Left ventricle myocardium inferior (tissue), 1 donor: ENCODE measurements at regions not wholly inside any gene's neighbourhood (a gene's known extent, or its start where the extent isn't known, plus 50 kb on each side); places are given as distances from the start of the nearest gene placed in this dataset.

Experiments used
- DNase-seq: peaks from one replicate; pipeline ENCODE4 v3.0.0-alpha.2; 2020
- H3K27ac ChIP-seq: fragments of 200-600 bp; replicated peaks from 2 replicates; pipeline ENCODE4 v1.8.0; 2021
- H3K27me3 ChIP-seq: fragments of 200-600 bp; 2 replicates; pipeline ENCODE4 v1.8.0; 2021; ENCODE audit warnings: low read depth
- H3K36me3 ChIP-seq: fragments of 200-600 bp; 2 replicates; pipeline ENCODE4 v1.8.0; 2021
- H3K4me1 ChIP-seq: fragments of 200-600 bp; 2 replicates; pipeline ENCODE4 v1.8.0; 2021
- H3K4me3 ChIP-seq: fragments of 200-600 bp; 2 replicates; pipeline ENCODE4 v1.8.0; 2021; ENCODE audit warnings: mild to moderate bottlenecking, moderate library complexity
- H3K9me3 ChIP-seq: fragments of 200-600 bp; replicated peaks from 2 replicates; pipeline ENCODE4 v1.8.0; 2021
- CTCF ChIP-seq: fragments of 200-600 bp; IDR thresholded peaks from 2 replicates; pipeline ENCODE4 v1.8.0; 2021; ENCODE audit warnings: antibody characterized with exemption, mild to moderate bottlenecking, borderline replicate concordance
- intact Hi-C: fragments of 100-400 bp; cut with micrococcal nuclease; formaldehyde crosslinking; loops from one replicate; pipeline ENCODE4 v1.11.0; 2022
- donor health status: DM: no; HTN: yes; CAD: no; lungs with severe emphysema.

DNA sequence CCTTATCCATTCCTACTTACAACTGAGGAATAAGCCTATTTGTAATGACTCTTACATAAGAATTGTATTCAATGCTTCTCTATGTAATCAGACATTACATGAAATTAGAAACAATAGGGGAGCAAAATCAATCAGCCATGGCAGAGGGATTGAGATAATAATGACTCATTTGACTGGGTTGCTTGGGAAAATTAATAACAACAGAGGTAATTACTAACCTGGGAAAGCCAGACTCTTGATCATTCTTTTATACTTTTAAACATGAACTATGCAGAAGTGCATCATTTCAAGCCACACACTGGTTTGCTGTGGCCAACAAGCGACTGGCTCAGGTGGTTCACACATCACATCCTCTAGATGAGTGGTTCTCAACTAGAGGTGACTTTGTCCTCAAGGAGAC is 126.3 kb upstream of the CRBN start:
- DNase-seq = no peak
- Histone ChIP-seq H3K9me3 (no peaks in the 10 kb centered on the region), H3K27me3 (peaks cover 6% of the 10 kb centered on the region), H3K27ac (no peak overlapping the region), H3K36me3 (no peaks in the 10 kb centered on the region), H3K4me3 (no peak overlapping the region), H3K4me1 (no peaks in the 10 kb centered on the region)
- TF ChIP-seq CTCF = no peak
- intact Hi-C loops = no loop called here

DNA sequence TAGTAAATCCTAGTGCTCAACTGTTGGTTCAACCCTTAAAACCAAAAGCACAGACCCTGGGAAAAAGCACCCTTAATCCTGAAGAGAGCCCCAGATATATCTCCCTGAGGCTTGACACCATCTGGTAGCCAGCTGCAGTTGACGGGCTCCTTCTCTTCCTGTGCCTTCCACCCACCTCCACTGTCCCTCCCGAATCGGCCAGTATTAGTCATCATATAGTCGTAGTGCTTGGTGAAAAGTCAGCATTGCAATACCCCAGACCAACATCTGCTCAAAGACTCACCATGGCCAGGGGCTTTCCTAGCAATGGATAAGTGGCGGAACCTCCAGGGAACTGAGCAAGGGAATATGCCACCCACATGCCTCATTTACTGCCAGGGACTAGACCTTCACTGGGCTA is 125.6 kb upstream of the CRBN start:
- H3K4me3 ChIP-seq = no peak overlapping the region
- H3K27me3 ChIP-seq = peaks cover 6% of the 10 kb centered on the region
- DNase-seq = no peak
- no peaks in the 10 kb centered on the region for H3K4me1 ChIP-seq
- intact Hi-C loops = no loop called here
- TF ChIP-seq CTCF = no peak
- H3K36me3 ChIP-seq = no peaks in the 10 kb centered on the region
- H3K9me3 ChIP-seq = no peaks in the 10 kb centered on the region
- no peak overlapping the region for H3K27ac ChIP-seq

GRCh38 chr3:3303636-3304035 is 124.1 kb upstream of the CRBN start:
- no peak for TF ChIP-seq CTCF
- no peaks in the 10 kb centered on the region for H3K9me3 ChIP-seq
- no peak overlapping the region for H3K27ac ChIP-seq
- no peak for DNase-seq
- H3K4me3 ChIP-seq = no peak overlapping the region
- peaks cover 6% of the 10 kb centered on the region for H3K27me3 ChIP-seq
- H3K4me1 ChIP-seq = no peaks in the 10 kb centered on the region
- intact Hi-C loops = no loop called here
- H3K36me3 ChIP-seq = no peaks in the 10 kb centered on the region

DNA sequence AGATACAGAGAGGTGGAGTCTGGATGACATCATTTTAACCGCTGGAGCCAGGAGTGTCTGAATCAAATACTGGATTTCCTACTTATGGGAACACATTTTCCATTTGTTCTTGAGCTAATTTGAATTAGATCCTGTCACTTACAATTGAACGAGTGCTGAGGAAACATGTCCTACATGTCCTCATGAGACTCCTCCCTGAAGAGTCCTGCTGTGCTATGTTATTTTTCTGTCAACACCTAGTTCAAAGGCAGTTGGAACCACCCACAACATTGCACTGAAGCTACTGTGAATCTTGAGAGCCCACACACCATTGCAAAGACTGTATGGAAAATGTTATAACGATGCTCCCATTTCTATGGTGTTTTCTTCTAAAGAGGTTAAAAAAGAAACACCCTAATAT is 123.5 kb upstream of the CRBN start:
- H3K27me3 ChIP-seq = peaks cover 6% of the 10 kb centered on the region
- H3K4me3 ChIP-seq = no peak overlapping the region
- H3K36me3 ChIP-seq = no peaks in the 10 kb centered on the region
- H3K4me1 ChIP-seq = no peaks in the 10 kb centered on the region
- intact Hi-C loops = no loop called here
- DNase-seq = no peak
- H3K9me3 ChIP-seq = no peaks in the 10 kb centered on the region
- H3K27ac ChIP-seq = no peak overlapping the region
- no peak for TF ChIP-seq CTCF

GRCh38 chr3:3301476-3301875 is 122.0 kb upstream of the CRBN start:
- no peak for TF ChIP-seq CTCF
- intact Hi-C loops = no loop called here

DNA sequence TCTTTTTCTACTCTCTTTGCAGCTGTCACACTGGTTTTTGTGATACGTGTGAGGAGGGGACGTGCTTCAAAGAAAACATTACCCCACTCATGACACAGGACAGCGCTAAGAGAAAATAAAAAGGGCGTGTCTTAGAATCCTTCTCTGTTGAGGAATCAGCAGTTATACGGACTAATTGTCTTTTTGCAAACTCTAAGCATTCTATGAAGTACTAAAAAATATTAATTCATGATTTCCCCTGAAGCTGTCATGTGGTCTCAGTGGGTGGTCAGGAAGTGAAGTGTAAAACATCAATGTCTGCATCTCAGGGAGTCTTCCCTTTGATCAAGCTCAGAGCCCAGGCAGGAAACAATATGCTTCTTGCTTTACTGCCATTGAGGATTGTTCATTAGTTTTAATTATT is 117.5 kb upstream of the CRBN start:
- intact Hi-C loops = no loop called here
- Histone ChIP-seq H3K9me3 (peaks cover 27% of the 10 kb centered on the region), H3K4me3 (no peak overlapping the region), H3K27ac (no peak overlapping the region), H3K4me1 (no peaks in the 10 kb centered on the region), H3K27me3 (no peaks in the 10 kb centered on the region), H3K36me3 (no peaks in the 10 kb centered on the region)
- DNase-seq = no peak
- no peak for TF ChIP-seq CTCF

More at GRCh38 chr3:3301476-3301875, 122.0 kb upstream of the CRBN start:
- Histone ChIP-seq H3K27me3 (peaks cover 6% of the 10 kb centered on the region), H3K9me3 (no peaks in the 10 kb centered on the region), H3K4me1 (no peaks in the 10 kb centered on the region), H3K4me3 (no peak overlapping the region), H3K27ac (no peak overlapping the region), H3K36me3 (no peaks in the 10 kb centered on the region)
- no peak for DNase-seq
